Tibial artery (tissue), 4 donors: ENCODE measurements at regions not wholly inside any gene's neighbourhood (a gene's known extent, or its start where the extent isn't known, plus 50 kb on each side); places are given as distances from the start of the nearest gene placed in this dataset.

ENCODE experiments used
- DNase-seq, 2 donors: peaks; one replicate each; pipeline ENCODE4 v3.0.0-alpha.2; 2019
- H3K27ac ChIP-seq, 2 donors: fragments of 200-600 bp; sonication (generic) in 1 of 2; 1 replicate in 1 of 2; 2 replicates in 1 of 2; pipeline ENCODE4 v1.5.1; 2018 to 2019; ENCODE audit warnings: mild to moderate bottlenecking in 1 of 2
- H3K27me3 ChIP-seq, 2 donors: fragments of 200-600 bp; sonication (generic) in 1 of 2; one replicate each; pipeline versions ENCODE4 v1.5.1 to v1.6.0; 2016 to 2019
- H3K36me3 ChIP-seq, 3 donors: fragments of 200-600 bp; sonication (generic) in 2 of 3; one replicate each; pipeline ENCODE4 v1.5.1; 2016 to 2019; ENCODE audit warnings: mild to moderate bottlenecking in 2 of 3
- H3K4me1 ChIP-seq, 4 donors: fragments of 200-600 bp; sonication (generic) in 2 of 4; 1 replicate in 3 of 4; 2 replicates in 1 of 4; pipeline ENCODE4 v1.5.1; 2016 to 2019
- H3K4me3 ChIP-seq, 2 donors: fragments of 200-600 bp; sonication (generic) in 1 of 2; 1 replicate in 1 of 2; 2 replicates in 1 of 2; pipeline ENCODE4 v1.5.1; 2018 to 2019; ENCODE audit warnings: mild to moderate bottlenecking in 2 of 2
- H3K9me3 ChIP-seq, 3 donors: fragments of 200-600 bp; sonication (generic) in 1 of 3; one replicate each; pipeline ENCODE4 v1.5.1; 2016 to 2019
- intact Hi-C: fragments of 100-400 bp; cut with DNase I; formaldehyde crosslinking; loops from one replicate; pipeline ENCODE4 v1.15.0; 2023; ENCODE audit warnings: low total_unique reads
- TF ChIP-seq, protein P1 (sequence below), 2 experiments: fragments of 200-600 bp in 1 of 2; fragments of 450-650 bp in 1 of 2; IDR thresholded peaks; one replicate each; pipeline ENCODE4 v1.5.1; 2017 to 2019; ENCODE audit warnings: antibody characterized with exemption in 2 of 2, mild to moderate bottlenecking in 1 of 2, moderate library complexity in 1 of 2

DNA sequence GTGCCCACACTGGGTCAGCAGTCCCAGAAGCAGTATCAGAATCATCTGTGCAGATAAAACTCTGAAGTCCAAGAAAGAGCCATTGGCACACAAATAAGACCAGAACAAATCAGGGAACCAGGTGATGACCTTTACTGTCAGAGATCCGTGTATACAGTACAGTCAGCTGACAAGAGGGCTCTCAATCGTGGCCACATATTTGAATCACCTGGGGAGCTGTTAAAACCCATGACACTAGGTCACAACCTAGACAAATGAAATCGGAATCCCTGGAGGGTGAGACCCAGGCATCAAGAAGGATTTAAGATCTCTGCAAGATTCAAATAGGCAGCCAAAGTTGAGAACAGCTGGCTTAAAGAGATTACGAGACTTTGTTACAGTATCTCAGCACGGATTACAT lies 807.1 kb downstream of the RNF144A start:
- Histone ChIP-seq H3K4me3 (no peak overlapping the region), H3K27me3 (no peaks in the 10 kb centered on the region), H3K27ac (no peak overlapping the region), H3K36me3 (no peaks in the 10 kb centered on the region), H3K4me1 (no peaks in the 10 kb centered on the region), H3K9me3 (no peaks in the 10 kb centered on the region)
- intact Hi-C loops: no loop called here
- DNase-seq: no peak
- TF ChIP-seq, protein P1, sequence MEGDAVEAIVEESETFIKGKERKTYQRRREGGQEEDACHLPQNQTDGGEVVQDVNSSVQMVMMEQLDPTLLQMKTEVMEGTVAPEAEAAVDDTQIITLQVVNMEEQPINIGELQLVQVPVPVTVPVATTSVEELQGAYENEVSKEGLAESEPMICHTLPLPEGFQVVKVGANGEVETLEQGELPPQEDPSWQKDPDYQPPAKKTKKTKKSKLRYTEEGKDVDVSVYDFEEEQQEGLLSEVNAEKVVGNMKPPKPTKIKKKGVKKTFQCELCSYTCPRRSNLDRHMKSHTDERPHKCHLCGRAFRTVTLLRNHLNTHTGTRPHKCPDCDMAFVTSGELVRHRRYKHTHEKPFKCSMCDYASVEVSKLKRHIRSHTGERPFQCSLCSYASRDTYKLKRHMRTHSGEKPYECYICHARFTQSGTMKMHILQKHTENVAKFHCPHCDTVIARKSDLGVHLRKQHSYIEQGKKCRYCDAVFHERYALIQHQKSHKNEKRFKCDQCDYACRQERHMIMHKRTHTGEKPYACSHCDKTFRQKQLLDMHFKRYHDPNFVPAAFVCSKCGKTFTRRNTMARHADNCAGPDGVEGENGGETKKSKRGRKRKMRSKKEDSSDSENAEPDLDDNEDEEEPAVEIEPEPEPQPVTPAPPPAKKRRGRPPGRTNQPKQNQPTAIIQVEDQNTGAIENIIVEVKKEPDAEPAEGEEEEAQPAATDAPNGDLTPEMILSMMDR (IDR thresholded peaks at IDR 0.05): no peak

DNA sequence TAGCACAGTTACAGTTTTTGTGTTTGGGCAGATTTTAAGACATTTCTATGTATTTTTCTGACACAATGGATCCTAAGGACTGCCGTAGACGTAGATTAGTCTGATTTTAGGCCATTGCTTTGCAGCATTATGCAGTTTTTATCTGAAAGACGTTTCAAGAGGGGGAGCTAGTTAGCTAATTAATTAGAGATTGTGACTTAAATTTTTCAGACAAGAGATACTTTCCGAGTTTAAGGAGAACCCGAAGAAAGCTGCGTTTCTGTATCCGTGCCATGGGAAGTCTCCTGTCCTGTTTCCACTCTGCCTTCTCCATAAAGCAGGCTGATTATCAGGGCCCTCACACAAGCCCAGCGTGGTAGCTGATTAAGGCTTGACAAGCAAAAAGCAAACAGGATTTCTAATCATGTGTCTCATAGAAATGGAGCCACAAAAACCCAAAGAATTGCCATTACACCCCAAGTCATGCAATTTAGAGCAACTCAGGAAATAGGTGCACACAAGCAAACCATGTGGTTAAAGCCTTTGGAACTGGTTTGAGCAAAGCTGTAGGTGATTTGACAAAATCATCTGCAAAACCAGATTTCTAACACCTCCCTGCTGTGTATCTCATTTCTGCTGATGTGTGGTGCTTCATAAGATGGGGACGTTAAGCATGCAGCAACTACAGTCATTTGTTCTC lies 808.1 kb downstream of the RNF144A start:
- no peak overlapping the region for H3K4me3 ChIP-seq
- no peaks in the 10 kb centered on the region for H3K4me1 ChIP-seq
- no peak for DNase-seq
- H3K27ac ChIP-seq: no peak overlapping the region
- no peaks in the 10 kb centered on the region for H3K27me3 ChIP-seq
- no peaks in the 10 kb centered on the region for H3K9me3 ChIP-seq
- TF ChIP-seq, protein P1 (IDR thresholded peaks at IDR 0.05): no peak
- intact Hi-C loops: no loop called here
- no peaks in the 10 kb centered on the region for H3K36me3 ChIP-seq

DNA sequence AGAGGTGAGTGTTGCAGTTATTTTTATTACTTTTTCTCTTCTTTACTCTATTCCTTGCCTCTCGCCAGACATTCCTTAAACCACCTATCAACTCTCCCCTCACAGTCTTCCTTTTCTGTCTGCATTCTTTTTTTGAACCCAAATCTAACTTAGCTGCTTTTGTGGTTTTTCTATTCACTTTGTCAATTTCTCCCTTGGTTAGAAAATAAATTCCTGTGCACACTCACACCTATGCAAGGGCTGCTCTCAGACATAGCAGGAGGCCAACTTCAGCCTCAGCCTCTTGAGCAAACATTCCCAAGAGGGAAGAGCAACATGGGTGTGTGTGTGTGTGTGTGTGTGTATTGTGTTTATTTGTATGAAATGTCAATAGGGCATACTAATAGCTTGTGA lies 808.6 kb downstream of the RNF144A start:
- no peak overlapping the region for H3K27ac ChIP-seq
- no peaks in the 10 kb centered on the region for H3K36me3 ChIP-seq
- no peaks in the 10 kb centered on the region for H3K4me1 ChIP-seq
- DNase-seq: no peak
- H3K27me3 ChIP-seq: no peaks in the 10 kb centered on the region
- intact Hi-C loops: no loop called here
- H3K9me3 ChIP-seq: no peaks in the 10 kb centered on the region
- H3K4me3 ChIP-seq: no peak overlapping the region
- TF ChIP-seq, protein P1 (IDR thresholded peaks at IDR 0.05): no peak

DNA sequence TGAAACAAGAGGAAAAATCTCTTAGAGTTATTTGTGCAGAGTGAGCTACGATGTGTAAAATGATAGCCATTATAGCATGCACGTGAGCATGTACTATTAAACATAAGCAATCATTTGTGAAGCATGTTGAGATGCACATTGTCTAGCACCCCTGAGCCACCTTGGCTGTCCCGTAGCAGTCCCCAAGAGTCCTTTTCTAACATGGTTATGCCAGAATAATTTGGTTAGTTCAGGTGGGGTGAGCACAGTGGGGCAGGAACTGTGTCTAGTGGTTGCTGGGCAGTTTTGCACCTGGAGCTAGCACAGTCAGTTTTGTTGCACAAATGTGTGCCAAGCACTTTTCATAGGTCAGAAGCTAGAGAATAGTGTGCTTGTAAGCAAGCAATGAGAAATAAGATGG lies 809.8 kb downstream of the RNF144A start:
- Histone ChIP-seq H3K27me3 (no peaks in the 10 kb centered on the region), H3K4me1 (no peaks in the 10 kb centered on the region), H3K27ac (no peak overlapping the region), H3K9me3 (no peaks in the 10 kb centered on the region), H3K36me3 (no peaks in the 10 kb centered on the region), H3K4me3 (no peak overlapping the region)
- intact Hi-C loops: no loop called here
- no peak for DNase-seq
- TF ChIP-seq, protein P1 (IDR thresholded peaks at IDR 0.05): no peak

DNA sequence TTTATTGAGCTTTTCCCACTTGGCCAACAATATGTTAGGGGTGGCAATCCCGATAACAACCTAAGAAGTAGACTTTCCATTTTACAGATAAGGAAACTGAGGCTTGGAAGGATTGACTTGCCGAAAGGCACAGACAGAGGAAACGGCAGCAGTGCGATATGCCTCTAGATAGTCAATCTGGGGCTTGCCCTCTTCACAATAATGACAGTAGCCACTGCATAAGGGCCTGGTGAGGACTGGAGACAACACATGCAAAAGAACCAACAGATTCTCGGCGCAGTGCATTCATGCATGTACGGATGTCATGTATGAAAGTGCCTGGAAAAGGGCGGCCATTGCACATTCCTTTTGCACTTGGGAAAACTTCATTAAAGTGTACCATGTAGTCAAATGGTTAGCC lies 811.2 kb downstream of the RNF144A start:
- no peak for DNase-seq
- Histone ChIP-seq H3K4me1 (no peaks in the 10 kb centered on the region), H3K36me3 (no peaks in the 10 kb centered on the region), H3K27me3 (no peaks in the 10 kb centered on the region), H3K4me3 (no peak overlapping the region), H3K27ac (no peak overlapping the region), H3K9me3 (no peaks in the 10 kb centered on the region)
- intact Hi-C loops: no loop called here
- TF ChIP-seq, protein P1 (IDR thresholded peaks at IDR 0.05): no peak

DNA sequence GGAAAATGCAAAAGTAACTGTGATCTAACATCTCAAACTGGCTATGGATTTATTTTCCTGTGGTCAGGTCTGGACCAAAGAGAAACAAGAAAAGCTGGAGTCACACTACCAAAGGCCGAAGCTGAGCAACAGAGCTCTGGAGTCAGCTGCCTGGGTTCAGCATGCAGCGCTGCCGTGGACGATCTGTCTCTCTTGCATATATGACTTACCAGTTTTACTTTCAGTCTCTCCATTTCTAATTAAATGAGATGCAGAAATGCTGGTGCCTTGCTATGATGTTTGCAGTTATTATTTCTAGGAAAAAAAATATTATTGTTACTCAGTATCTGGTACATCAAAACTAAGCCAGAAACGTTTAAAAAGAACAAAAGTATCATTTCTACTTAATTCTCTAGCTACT lies 813.2 kb downstream of the RNF144A start:
- H3K27me3 ChIP-seq: no peaks in the 10 kb centered on the region
- H3K27ac ChIP-seq: no peak overlapping the region
- TF ChIP-seq, protein P1 (IDR thresholded peaks at IDR 0.05): no peak
- no peak for DNase-seq
- intact Hi-C loops: no loop called here
- H3K36me3 ChIP-seq: no peaks in the 10 kb centered on the region
- H3K9me3 ChIP-seq: no peaks in the 10 kb centered on the region
- no peak overlapping the region for H3K4me3 ChIP-seq
- no peaks in the 10 kb centered on the region for H3K4me1 ChIP-seq
